Stimulated activated CD8-positive, alpha-beta memory T cell treated with anti-CD3 and anti-CD28 coated beads, Interleukin-15, amount 100 ng/mL, for 48 hours (primary cell): ENCODE measurements at regions not wholly inside any gene's neighbourhood (a gene's known extent, or its start where the extent isn't known, plus 50 kb on each side); places are given as distances from the start of the nearest gene placed in this dataset.
"Not testable (repeated sequence)": the region's sequence is repeated elsewhere in the genome, so short reads cannot be mapped to it uniquely, and the experiment has no call there.

ENCODE experiments used
- DNase-seq, 2 donors: peaks; one replicate each; pipeline ENCODE4 v3.0.0-alpha.2; 2020; ENCODE audit warnings: low read depth in 2 of 2

DNA sequence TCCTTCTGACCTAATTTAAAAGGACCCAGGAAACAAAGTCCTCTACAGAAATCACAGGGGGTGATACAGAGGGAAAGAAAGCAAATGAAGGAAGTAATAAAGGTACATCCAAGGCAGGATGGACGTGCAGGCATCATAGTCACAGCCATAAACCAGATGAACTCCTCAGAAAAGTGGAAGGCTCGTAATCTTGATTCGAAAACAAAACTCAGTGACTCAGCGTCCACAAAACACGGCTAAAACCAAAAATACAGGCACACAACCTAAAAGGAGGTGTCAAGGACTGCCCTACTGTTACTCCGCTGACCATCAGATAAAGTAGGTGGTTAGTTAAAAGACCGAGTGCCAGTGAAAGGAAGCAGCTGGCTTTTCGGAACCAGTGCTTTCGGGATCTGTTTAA is 81.5 kb downstream of the TRIM69 start:
- DNase-seq, result not testable (repeated sequence)

DNA sequence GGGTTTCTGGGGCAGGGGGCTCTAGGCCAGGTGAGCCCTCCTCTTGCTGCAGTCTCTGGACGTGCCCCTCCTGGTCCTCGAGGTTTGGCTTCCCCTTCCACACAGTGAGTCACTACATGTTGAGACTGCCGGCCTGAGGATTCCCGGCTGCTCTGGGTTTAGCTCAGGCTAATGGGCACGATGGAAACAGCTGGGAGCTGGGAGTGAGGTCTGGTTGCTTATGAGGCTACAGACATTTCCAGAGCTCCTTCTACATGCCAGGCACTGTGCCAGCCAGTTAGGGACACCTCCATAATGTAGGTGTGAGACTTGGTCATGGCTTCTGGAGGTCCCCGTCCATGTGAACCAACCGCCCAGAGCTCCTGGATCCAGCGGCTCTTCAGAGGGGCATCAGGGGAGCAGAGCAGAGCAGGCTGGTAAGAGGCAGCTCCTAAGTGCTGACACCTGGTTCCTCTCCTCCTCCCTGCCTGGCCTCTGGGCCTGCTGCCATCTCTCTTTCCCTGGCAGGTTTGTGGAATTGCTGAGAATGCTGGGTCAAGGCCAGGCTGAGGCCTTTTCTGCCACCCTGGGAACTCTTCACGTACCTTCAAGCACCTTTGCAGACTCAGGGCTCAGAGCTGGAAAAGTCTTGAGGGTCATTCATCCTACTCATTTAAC is 83.1 kb downstream of the TRIM69 start:
- not testable (repeated sequence) for DNase-seq

DNA sequence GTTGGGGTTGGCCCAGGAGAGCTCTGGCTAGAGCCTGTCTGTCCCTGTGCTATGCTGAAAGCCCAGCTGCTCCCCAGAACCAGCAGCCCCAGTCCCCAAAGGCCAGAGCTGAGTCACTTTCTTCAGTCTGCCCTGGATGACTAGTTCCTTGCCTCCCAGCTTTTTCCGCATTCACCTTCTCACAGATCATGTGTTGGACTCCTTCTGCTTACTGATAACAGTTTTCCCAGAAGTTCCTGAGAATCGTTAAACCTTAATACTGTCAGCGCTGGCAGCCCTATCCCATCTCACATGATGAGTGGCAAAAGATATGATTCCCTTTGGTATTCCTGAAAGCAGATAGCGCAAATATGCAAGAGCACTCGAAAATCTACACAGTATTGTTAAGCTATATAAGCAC is 84.2 kb downstream of the TRIM69 start:
- DNase-seq, result not testable (repeated sequence)

DNA sequence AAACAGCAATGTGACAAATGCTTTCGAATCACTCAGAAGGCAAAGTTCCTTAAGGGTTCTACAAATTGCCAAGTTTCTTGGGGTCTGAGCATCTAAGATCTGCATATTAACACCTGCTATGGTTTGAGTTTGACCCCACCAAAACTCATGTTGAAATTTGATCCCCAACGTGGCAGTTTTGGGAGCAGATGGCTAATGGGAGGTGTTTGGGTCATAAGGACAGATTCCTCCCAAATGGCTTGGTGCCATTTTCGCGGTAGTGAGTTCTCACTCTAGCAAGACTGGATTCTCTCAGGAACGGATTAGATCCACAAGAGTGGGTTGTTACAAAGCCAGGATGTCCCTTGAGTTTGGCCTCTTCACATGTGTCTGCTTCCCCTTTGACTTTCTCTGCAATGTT is 84.6 kb downstream of the TRIM69 start:
- not testable (repeated sequence) for DNase-seq

DNA sequence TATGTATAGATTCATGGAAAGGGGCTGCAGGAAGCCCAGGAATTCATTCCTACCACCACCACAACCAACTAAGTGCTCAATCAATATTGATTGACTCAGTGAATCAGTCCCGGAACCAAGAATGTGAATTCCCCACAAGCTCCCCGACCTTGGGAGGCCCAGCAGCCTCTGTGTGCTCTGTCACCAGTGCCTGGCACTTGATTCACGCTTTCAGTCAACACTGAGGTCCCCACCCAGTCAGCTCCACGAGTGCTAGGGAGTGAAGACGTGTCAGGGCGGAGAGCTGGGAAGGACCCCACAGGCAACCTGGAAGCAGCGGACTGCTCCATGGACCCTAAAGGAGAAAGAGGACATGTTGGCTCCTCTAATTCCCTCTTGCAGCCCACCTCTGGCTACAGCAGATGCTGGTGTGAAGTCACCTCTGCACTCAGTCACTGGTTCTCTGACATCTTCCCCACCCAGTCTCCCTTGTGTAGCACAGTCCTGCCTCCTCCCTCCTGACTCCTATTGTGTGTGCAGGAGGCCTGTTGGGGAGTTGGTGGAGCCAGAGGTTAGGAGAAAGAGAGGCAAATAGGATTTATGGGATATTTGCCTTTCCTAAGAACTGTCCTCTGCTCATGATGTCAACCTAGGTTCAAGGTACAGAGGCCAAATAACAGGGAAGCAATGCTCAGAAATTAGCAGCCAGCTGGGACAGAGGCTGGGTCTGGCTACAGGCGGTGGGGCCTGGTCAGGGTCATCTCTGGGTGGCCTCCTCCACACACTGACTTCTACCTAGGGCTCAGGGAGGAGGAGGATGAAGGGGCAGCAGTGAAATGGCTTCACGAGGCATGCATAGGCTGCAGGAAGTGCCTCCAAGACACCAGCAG is 88.2 kb downstream of the TRIM69 start:
- not testable (repeated sequence) for DNase-seq

DNA sequence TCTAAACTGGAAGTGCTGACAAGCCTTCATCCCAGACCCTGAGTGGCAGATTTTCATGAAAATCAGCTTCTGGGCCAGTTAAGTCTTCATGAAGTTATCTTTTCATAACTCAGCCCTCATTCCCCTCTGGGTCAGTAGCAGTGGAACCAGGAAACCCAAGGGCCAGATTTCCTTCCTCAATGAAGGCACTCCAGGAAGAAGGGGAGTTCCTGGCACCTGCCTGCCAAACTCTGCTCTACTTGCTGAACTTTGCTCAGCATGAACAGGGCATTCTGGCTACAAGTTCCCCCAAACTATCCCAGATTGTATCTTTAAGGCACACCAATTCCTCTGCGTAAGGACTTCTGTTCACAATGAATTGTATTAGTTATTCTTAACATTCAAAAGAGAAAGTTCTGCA is 90.3 kb downstream of the TRIM69 start:
- DNase-seq, result not testable (repeated sequence)

DNA sequence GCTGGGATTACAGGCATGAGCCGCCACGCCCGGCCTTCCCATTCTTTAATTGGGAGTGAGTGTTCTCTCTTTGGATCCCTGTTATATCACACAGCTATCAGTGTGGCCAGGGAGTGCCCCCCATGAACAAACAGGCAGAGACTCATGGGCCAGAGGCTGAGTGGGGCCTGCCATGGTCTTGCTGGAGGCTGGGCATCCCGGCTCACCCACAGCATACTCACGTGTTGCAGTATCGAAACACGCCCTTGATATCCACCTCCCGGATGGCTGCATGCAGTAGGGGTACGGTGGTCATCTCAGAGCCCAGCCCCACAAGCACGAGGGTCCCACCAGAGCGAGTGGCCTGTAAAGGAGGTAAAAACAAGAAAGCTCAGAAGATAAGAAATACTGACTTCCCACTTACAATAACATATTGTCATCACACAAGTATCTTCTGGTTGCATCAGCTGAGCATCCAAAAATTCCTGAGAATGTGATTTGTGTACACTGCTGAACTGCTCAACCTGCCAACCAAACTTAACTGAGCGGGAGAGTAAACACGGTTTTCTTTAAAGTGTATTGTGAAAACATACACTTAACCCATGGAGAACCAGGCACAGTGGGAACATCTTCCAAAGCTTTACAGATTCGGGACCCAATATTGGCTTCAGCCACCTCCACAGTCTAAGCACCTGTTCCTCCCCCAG is 92.0 kb downstream of the TRIM69 start:
- DNase-seq, result not testable (repeated sequence)

DNA sequence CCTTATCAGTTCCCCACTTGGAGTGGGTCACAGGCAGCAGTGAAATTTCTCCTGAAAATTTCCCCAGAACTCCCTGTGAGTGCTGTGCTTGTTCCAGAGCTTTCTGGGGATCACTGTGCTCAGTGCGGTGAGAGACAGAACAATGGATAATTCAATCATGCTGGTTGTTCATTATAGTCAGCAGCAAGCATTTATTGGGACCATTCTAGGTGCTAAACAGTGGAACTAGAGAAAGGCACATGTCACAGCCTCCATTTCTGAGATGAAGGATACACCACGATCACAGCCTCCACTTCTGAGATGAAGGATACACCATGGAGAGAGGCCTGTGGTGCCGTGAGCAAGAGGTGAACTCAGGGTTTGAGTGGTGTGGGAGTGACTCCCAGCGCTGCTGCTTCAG is 92.8 kb downstream of the TRIM69 start:
- DNase-seq, result not testable (repeated sequence)

DNA sequence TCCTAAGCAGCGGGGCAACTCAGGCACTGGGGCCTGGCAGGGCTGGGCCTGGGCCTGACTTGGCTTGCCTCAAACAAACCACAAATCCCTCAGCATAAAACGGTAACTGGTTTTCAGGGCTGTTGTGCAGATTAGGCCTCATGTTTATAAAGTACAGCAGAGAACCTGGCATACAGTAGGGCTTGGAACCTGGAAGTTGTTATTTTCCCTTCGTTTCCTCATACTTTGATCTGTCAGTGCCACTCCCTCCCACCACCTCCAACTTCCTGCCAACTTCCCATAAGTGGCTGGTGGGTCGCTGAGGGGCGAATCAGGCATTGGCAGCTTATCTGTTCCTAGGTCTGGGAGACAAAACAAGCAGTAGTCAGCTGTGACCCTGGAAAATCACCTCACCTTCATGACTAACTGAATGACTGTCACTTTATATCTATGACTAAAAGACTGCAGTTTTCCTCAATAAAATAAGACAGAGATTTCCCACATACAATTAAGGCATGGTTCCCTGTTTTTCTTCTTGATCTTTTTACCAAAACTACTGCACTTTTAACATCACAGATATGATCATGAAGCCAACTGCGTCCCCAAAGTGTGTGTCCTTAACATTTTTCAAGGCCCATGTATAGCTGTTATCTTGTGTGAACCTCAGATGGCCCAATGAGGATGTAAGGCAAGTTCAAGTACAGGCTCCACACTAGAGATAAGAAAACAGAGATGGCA is 94.5 kb downstream of the TRIM69 start:
- not testable (repeated sequence) for DNase-seq

DNA sequence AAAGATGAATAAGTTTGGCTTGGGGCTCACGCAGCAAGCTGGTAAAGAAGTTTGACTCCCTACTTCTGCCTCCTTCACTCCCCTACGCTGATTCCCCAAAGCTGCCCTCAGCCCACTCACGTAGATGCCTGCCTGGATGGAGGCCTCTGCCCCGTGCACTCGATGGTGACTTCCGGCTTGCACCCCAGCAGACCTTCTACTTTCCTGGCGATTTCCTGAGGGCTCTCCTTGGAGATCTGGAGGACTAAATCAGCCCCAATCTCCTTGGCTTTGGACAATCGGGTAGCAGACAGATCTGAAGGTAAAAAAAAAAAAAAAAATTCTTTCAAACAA is 95.0 kb downstream of the TRIM69 start:
- not testable (repeated sequence) for DNase-seq

DNA sequence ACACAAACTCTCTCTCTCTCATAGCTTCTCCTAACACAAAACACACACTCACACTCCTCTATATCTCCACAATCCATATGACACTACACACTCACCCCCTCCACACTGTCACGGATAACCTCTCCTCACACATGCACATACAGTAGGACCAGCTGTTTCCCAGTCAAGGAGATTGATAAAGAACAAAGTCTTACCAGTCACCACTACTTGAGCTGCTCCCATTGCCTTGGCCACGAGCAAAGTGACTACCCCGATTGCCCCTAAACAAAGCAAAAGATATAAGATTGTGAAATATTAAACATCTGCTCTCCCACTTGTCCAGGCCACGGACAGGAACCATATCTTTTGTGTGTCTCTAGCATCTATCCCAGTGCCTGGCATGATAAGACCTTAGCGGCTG is 95.8 kb downstream of the TRIM69 start:
- DNase-seq, result not testable (repeated sequence)

DNA sequence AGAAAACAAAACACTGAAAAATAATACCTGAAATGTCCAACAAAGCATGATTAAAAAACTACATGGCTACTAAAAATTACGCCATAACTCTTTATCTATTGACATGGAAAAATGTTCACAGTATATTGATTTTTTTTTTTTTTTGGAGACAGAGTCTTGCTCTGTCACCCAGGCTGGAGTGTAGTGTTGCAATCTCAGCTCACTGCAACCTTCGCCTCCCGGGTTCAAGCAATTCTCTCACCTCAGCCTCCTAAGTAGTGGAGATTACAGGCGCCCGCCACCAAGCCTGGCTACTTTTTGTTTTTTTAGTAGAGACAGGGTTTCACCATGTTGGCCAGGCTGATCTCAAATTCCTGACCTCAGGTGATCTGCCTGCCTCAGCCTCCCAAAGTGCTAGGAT is 96.8 kb downstream of the TRIM69 start:
- not testable (repeated sequence) for DNase-seq

DNA sequence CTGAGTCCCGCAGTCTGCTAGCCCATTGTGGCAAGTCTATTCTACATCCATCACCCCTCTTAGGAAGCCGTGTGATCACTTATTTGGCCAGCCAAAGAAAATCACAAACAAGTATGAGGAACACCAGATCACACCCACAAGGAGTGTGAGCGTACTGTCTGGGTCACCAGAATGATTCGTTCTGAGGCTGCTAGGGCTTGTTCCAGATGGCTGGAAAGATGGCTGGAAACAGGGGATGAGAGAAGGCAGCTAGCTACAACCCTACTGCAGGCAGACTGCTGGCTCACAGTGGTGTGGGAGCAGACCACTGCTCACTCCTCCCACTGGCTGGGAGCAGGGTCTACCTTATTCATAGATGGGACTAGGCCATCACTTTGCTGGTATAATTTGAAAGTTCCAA is 97.4 kb downstream of the TRIM69 start:
- DNase-seq, result not testable (repeated sequence)

DNA sequence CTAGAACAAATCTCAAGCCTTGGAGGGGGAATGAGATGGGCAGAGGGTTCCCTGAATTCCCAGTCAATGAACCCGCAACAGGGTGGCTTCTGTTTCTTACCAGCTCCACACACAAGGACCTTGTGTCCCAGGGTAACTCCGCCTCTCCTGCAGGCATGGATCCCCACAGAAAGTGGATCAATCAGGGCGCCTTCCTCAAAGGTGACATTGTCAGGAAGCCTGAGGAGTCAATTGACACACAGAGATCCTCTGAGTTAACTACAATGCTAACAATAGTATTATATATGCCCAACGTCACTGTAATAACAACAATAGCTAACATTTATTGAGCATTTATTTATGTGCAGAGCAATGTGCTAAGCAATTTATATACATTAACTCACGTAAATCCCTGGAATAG is 98.8 kb downstream of the TRIM69 start:
- not testable (repeated sequence) for DNase-seq

DNA sequence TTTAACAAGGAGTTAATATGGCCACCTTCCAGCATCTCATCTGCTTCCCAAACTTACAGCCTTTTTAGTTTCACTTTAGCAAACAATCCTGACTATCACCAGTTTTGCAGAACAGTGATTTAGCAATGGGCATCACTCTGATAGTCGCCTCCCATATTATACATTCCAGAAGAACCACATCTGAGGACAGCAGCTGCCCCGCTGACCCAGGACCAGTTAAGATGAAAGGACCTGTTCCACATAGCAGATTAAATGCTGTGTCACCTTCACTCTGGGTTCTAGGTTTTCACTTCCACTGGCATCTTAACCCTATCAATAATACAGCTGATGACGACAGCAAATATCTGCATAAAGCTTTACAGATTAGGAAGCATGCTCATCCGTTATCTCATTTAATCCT is 99.8 kb downstream of the TRIM69 start:
- DNase-seq, result no peak

DNA sequence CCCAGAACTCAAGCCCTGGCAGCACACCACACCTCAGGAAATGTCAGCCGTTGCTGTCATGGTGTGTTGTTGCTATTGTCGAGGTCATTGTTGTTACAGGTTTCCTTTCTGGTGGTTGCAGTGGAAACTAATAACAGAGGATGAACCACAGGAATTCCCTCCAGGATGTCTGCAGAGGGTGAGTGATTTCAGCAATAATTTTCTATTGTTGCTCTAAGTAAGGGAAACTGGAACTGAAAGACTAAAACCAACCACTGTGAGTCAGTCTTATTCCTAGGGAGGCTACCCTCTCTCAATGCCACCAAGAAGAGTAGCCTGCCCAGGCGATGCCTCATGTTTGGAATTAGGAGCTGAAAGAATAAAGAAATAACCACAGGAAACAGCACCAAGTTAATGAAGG is 102.6 kb downstream of the TRIM69 start:
- DNase-seq, result not testable (repeated sequence)

DNA sequence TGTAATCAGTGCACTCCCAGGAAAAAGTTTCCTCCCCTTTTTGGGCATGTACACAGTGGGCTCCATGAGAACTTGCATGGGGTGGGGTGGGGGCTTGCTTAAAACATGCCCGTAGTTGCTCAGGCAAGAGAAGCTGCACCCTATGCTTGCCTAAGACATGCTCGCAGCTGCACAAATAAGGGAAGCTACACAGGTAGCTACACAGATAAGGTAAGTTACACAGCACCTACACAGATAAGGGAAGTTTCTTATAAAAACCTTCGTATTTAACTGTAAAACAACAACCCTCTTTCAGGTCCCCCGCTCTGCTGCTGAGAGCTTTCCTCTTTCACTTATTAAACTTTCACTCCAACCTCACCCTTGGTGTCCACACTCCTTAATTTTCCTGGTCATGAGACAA is 105.4 kb downstream of the TRIM69 start:
- DNase-seq, result not testable (repeated sequence)

DNA sequence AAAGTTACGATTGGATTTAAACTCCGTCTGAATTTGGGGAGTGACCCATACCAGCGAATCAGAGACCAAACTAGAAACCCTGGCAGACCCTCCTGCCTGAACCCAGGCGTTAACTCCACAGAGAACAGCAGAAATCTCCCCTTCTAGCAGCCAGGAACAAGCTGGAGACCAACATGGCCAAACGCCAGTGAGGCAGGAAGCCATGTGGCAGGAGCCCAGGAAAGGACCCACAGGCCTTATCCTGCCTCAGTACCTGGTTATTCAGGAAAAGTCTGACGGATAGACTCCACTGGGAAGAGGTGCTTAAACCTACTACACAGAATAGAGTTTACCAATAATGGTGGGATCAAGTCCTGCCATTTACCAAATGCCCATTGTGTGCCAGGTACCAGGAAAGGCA is 106.6 kb downstream of the TRIM69 start:
- not testable (repeated sequence) for DNase-seq

DNA sequence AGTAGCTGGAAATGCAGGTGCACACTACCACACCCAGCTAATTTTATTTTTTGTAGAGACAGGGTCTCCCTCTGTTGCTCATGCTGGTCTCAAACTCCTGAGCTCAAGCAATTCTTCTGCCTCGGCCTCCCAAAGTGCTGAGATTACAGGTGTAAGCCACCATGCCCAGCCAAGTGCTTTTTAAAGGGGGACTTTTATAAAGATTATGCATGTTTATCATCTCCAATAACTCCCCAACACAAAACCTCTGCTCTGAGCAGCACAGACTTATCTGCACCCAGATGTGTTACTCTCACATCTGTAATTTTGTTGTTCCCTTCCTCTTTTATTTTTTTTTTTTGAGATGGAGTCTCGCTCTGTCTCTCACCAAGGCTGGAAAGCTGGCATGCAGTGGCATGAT is 108.6 kb downstream of the TRIM69 start:
- not testable (repeated sequence) for DNase-seq

DNA sequence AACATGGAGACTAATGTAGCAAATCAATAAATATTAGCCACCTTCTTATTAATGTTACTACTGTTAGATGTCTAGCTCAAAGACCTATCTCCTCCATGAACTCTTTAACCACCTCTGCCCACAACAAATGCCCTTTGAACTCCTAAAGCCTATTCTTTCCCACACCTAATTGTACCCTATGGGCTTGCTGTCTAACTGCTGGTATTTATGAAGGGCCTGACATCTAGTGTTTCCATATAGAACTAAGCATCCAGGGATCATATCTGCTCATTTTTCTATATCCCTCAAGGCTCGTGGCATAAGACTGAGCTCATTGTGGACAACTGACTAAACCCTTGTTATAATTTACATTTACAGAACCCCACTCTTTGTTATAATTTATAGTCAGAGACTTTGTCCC is 109.8 kb downstream of the TRIM69 start:
- DNase-seq, result not testable (repeated sequence)

DNA sequence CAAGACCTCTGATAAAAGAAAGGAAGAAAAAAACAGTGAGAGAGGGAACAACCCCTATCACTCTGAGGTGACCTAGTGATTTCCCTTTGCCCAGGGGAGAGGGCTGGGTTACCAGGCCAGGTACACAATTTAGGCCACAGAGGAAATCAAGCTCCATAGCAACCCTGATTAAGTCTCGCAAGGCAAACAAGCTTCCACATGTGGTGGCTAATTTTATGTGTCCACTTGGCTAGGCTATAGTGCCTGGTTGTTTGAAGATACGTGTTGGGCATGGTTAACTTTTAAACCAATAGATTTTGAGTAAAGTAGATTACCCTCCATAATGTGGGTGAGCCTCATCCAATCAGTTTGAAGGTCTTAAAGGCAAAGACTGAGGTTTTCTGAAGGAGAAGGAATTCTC is 108.9 kb upstream of the TERB2 start:
- not testable (repeated sequence) for DNase-seq

DNA sequence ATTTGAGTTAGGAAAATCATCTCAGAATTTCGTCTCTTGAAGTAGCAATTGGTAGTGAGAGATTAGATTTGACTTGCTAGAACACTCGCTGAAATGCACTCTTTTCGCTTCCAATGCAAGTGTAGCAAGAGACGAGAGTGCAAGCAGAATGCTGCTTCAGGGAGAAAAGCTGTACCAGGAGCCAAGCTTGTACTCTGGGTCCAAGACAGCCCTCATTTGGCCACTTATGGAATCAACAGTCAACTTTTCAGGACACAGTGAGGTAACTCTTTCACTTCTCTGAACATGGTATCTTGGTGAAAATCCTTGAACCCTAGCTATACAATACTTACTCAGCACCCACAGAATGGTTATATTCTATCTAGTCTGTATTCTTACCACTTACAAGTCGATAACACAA is 107.6 kb upstream of the TERB2 start:
- not testable (repeated sequence) for DNase-seq
